Breast epithelium (tissue), 4 donors: ENCODE measurements at regions not wholly inside any gene's neighbourhood (a gene's known extent, or its start where the extent isn't known, plus 50 kb on each side); places are given as distances from the start of the nearest gene placed in this dataset.

ENCODE experiments used
- DNase-seq, 2 donors: peaks; one replicate each; pipeline ENCODE4 v3.0.0-alpha.2; 2019; ENCODE audit warnings: low spot score in 2 of 2
- H3K27ac ChIP-seq, 2 donors: fragments of 200-600 bp; sonication (generic) in 1 of 2; one replicate each; pipeline ENCODE4 v1.5.1; 2016 to 2019; ENCODE audit warnings: mild to moderate bottlenecking in 1 of 2
- H3K27me3 ChIP-seq, 2 donors: fragments of 200-600 bp; sonication (generic) in 1 of 2; one replicate each; pipeline versions ENCODE4 v1.5.1 to v1.6.0; 2017 to 2019; ENCODE audit warnings: control low read depth in 1 of 2, mild to moderate bottlenecking in 1 of 2
- H3K36me3 ChIP-seq: fragments of 200-600 bp; one replicate; pipeline ENCODE4 v1.5.1; 2019
- H3K4me1 ChIP-seq, 2 donors: fragments of 200-600 bp; sonication (generic); one replicate each; pipeline ENCODE4 v1.5.1; 2016 to 2019; ENCODE audit warnings: control low read depth in 1 of 2
- H3K4me3 ChIP-seq, 3 donors: fragments of 200-600 bp; sonication (generic); 1 replicate in 2 of 3; 2 replicates in 1 of 3; pipeline ENCODE4 v1.5.1; 2016 to 2019; ENCODE audit warnings: mild to moderate bottlenecking in 3 of 3, moderate library complexity in 2 of 3
- H3K9me3 ChIP-seq, 2 donors: fragments of 200-600 bp; sonication (generic) in 1 of 2; one replicate each; pipeline ENCODE4 v1.5.1; 2016 to 2019; ENCODE audit warnings: control low read depth in 1 of 2
- CTCF ChIP-seq, 3 donors: fragments of 450-650 bp; IDR thresholded peaks; one replicate each; pipeline ENCODE4 v1.5.1; 2016 to 2017; ENCODE audit warnings: antibody characterized with exemption in 3 of 3, mild to moderate bottlenecking in 3 of 3, moderate library complexity in 3 of 3
- POLR2A ChIP-seq: fragments of 450-650 bp; IDR thresholded peaks from one replicate; pipeline ENCODE4 v1.6.1; 2016; ENCODE audit warnings: antibody characterized with exemption, mild to moderate bottlenecking, moderate library complexity
- POLR2AphosphoS5 ChIP-seq, 3 donors: sonication (generic); formaldehyde crosslinking; IDR thresholded peaks; one replicate each; pipeline ENCODE4 v1.6.1; 2017; ENCODE audit warnings: antibody characterized with exemption in 3 of 3
- intact Hi-C: fragments of 100-400 bp; cut with DNase I; formaldehyde crosslinking; loops from one replicate; pipeline ENCODE4 v1.15.1; 2023; ENCODE audit warnings: low total_unique reads

DNA sequence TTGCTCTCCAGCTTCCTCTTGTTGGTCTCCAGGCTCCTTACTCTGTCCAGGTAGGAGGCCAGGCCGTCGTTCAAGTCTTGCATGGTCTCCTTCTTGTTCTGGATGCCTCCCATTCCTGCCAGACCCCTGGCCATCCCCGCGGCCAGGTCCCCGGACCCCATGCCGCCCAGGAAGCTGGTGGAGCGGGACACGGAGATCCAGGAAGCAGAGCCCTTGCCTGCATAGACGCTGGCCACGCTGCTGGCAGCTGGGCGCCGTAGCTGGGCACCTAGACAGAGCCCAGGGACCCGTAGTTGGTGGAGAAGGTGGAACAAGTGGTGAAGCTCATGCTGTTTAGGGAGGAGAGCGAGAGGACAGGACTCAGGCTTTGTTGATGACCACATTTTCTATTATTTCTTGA lies 1584.0 kb upstream of the ACO1 start:
- H3K36me3 ChIP-seq = no peaks in the 10 kb centered on the region
- DNase-seq = no peak
- no peaks in the 10 kb centered on the region for H3K27me3 ChIP-seq
- H3K9me3 ChIP-seq = no peaks in the 10 kb centered on the region
- TF ChIP-seq CTCF (IDR thresholded peaks at IDR 0.05) (no peak), POLR2AphosphoS5 (IDR thresholded peaks at IDR 0.05) (no peak), POLR2A (no peak)
- H3K27ac ChIP-seq = no peak overlapping the region
- no peaks in the 10 kb centered on the region for H3K4me1 ChIP-seq
- intact Hi-C loops = no loop called here
- no peak overlapping the region for H3K4me3 ChIP-seq

GRCh38 chr9:30812821-30813220 lies 1571.6 kb upstream of the ACO1 start:
- no peaks in the 10 kb centered on the region for H3K36me3 ChIP-seq
- no peak overlapping the region for H3K27ac ChIP-seq
- no peak for TF ChIP-seq CTCF (IDR thresholded peaks at IDR 0.05)
- no peak for TF ChIP-seq POLR2A
- TF ChIP-seq POLR2AphosphoS5 (IDR thresholded peaks at IDR 0.05) = no peak
- H3K27me3 ChIP-seq = no peaks in the 10 kb centered on the region
- no peaks in the 10 kb centered on the region for H3K4me1 ChIP-seq
- H3K9me3 ChIP-seq = no peaks in the 10 kb centered on the region
- intact Hi-C loops = no loop called here
- H3K4me3 ChIP-seq = no peak overlapping the region
- DNase-seq = no peak

GRCh38 chr9:30815585-30815984 lies 1568.9 kb upstream of the ACO1 start:
- H3K4me1 ChIP-seq = no peaks in the 10 kb centered on the region
- H3K27me3 ChIP-seq = no peaks in the 10 kb centered on the region
- H3K27ac ChIP-seq = no peak overlapping the region
- no peak overlapping the region for H3K4me3 ChIP-seq
- H3K36me3 ChIP-seq = no peaks in the 10 kb centered on the region
- H3K9me3 ChIP-seq = no peaks in the 10 kb centered on the region
- no peak for DNase-seq
- TF ChIP-seq POLR2AphosphoS5 (IDR thresholded peaks at IDR 0.05) (no peak), POLR2A (no peak), CTCF (IDR thresholded peaks at IDR 0.05) (no peak)
- intact Hi-C loops = no loop called here

DNA sequence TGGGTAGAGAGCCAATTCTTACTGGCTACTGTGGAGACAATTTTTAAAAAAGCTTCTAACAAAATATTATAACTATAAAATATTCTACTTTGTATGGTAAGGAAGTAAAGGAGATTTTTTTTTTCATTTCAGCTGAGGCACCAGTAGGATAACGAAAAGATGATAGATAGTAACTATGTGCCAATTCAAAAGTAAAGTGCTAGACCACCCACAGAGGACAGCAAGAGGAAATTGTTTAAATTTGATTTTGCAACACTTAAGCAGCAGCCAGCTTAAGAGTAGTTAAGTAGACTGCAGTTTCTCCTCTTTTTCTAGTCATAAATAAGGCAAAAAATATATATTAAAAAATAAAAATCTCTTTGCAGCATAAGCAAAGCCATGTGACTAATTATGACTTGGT lies 1539.3 kb upstream of the ACO1 start:
- H3K9me3 ChIP-seq = no peaks in the 10 kb centered on the region
- no peak for DNase-seq
- TF ChIP-seq POLR2AphosphoS5 (IDR thresholded peaks at IDR 0.05) (no peak), POLR2A (no peak), CTCF (IDR thresholded peaks at IDR 0.05) (no peak)
- no peak overlapping the region for H3K27ac ChIP-seq
- intact Hi-C loops = no loop called here
- H3K27me3 ChIP-seq = no peaks in the 10 kb centered on the region
- no peaks in the 10 kb centered on the region for H3K4me1 ChIP-seq
- H3K36me3 ChIP-seq = no peaks in the 10 kb centered on the region
- H3K4me3 ChIP-seq = no peak overlapping the region

DNA sequence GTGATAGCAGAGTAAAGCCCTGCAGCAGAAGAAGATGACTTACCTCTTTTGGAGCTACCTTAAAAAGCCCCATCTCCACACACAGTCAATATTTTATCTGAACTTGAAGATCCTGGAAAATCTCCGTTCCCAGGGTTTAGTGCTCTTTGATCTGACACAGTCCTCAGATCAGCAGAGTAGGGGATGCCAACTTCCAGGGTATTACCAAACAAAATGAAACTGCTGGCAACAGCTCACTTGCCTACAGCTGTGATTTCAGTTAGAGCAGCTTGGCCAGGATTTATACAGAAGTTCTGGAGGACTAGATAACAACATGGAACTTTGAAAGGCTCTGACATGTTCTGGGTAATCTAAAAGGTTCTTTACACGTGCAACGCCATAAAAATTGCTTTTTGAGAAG lies 1537.8 kb upstream of the ACO1 start:
- TF ChIP-seq POLR2AphosphoS5 (IDR thresholded peaks at IDR 0.05) (no peak), CTCF (IDR thresholded peaks at IDR 0.05) (no peak), POLR2A (no peak)
- H3K36me3 ChIP-seq = no peaks in the 10 kb centered on the region
- DNase-seq = no peak
- no peak overlapping the region for H3K27ac ChIP-seq
- no peaks in the 10 kb centered on the region for H3K4me1 ChIP-seq
- H3K27me3 ChIP-seq = no peaks in the 10 kb centered on the region
- H3K9me3 ChIP-seq = peaks cover 0 to 6% of the 10 kb centered on the region in 2 donors
- H3K4me3 ChIP-seq = no peak overlapping the region
- intact Hi-C loops = no loop called here
